CD14-positive monocyte (primary cell): ENCODE measurements at regions not wholly inside any gene's neighbourhood (a gene's known extent, or its start where the extent isn't known, plus 50 kb on each side); places are given as distances from the start of the nearest gene placed in this dataset.
A peak's percentile ranks its signal among the peaks of the same experiment; 100 is the strongest.

ENCODE experiments used
- DNase-seq, 3 donors: peaks; one replicate each; pipeline ENCODE4 v3.0.0-alpha.2; 2011 to 2022
- H2AFZ ChIP-seq: 2 replicates; pipeline ENCODE4 v1.6.0; 2012; ENCODE audit warnings: mild to moderate bottlenecking, low read depth, low read length, inconsistent platforms; ENCODE audit not compliant: insufficient read depth, poor library complexity, severe bottlenecking
- H3K27ac ChIP-seq, 2 donors: 1 replicate in 1 of 2; 2 replicates in 1 of 2; pipeline ENCODE4 v1.5.1; 2012 to 2013; ENCODE audit warnings: low read length in 2 of 2, control low read depth in 1 of 2, inconsistent platforms in 1 of 2, low read depth in 1 of 2, mild to moderate bottlenecking in 1 of 2
- H3K27me3 ChIP-seq, 2 donors: one replicate each; pipeline versions ENCODE4 v1.6.0 to v1.6.1; 2011 to 2013; ENCODE audit warnings: low read length in 2 of 2; ENCODE audit not compliant: control insufficient read depth in 2 of 2, insufficient read depth in 2 of 2
- H3K36me3 ChIP-seq, 2 donors: replicated peaks in 1 of 2; 1 replicate in 1 of 2; 2 replicates in 1 of 2; pipeline versions ENCODE4 v1.5.1 to v1.6.1; 2012 to 2013; ENCODE audit warnings: low read length in 2 of 2, control low read depth in 1 of 2, inconsistent platforms in 1 of 2, mild to moderate bottlenecking in 1 of 2; ENCODE audit not compliant: insufficient read depth in 2 of 2, control insufficient read depth in 1 of 2
- H3K4me1 ChIP-seq, 2 donors: 1 replicate in 1 of 2; 2 replicates in 1 of 2; pipeline versions ENCODE4 v1.5.1 to v1.6.1; 2012 to 2013; ENCODE audit warnings: low read length in 2 of 2, control low read depth in 1 of 2, inconsistent platforms in 1 of 2, mild to moderate bottlenecking in 1 of 2, moderate library complexity in 1 of 2; ENCODE audit not compliant: insufficient read depth in 2 of 2, control insufficient read depth in 1 of 2
- H3K4me2 ChIP-seq: replicated peaks from 2 replicates; pipeline ENCODE3; 2012; ENCODE audit warnings: low read length, moderate library complexity, mild to moderate bottlenecking; ENCODE audit not compliant: poor library complexity, severe bottlenecking; ENCODE audit errors: extremely low read depth
- H3K4me3 ChIP-seq, 3 experiments: fragments of 200-600 bp in 1 of 3; sonication (generic) in 1 of 3; replicated peaks in 1 of 3; 1 replicate in 2 of 3; 2 replicates in 1 of 3; pipeline ENCODE4 v1.5.1; 2011 to 2013; ENCODE audit warnings: low read length in 3 of 3, mild to moderate bottlenecking in 3 of 3, control low read depth in 2 of 3, low read depth in 2 of 3, inconsistent platforms in 1 of 3, moderate library complexity in 1 of 3
- H3K79me2 ChIP-seq: 2 replicates; pipeline ENCODE4 v1.6.0; 2012; ENCODE audit warnings: mild to moderate bottlenecking, control low read depth, inconsistent platforms, low read length, moderate library complexity; ENCODE audit not compliant: insufficient read depth
- H3K9ac ChIP-seq: 2 replicates; pipeline ENCODE4 v1.6.0; 2017; ENCODE audit warnings: low read length, mild to moderate bottlenecking; ENCODE audit not compliant: insufficient read depth, poor library complexity, severe bottlenecking
- H3K9me3 ChIP-seq, 2 donors: replicated peaks in 1 of 2; 1 replicate in 1 of 2; 2 replicates in 1 of 2; pipeline versions ENCODE4 v1.5.1 to v1.6.1; 2012 to 2013; ENCODE audit warnings: low read length in 2 of 2, control low read depth in 1 of 2; ENCODE audit not compliant: control insufficient read depth in 1 of 2, insufficient read depth in 1 of 2
- H4K20me1 ChIP-seq: 2 replicates; pipeline ENCODE4 v1.6.0; 2012; ENCODE audit warnings: mild to moderate bottlenecking, low read length, control low read depth, moderate library complexity; ENCODE audit not compliant: insufficient read depth
- H3K27ac Mint-ChIP-seq, 7 donors: one replicate each; pipeline ENCODE4 v1.8.0; 2020; ENCODE audit warnings: mild to moderate bottlenecking in 7 of 7, mixed read lengths in 7 of 7, moderate library complexity in 6 of 7, inconsistent platforms in 2 of 7
- H3K27me3 Mint-ChIP-seq, 3 donors: one replicate each; pipeline ENCODE4 v1.8.0; 2021 to 2022; ENCODE audit warnings: low read depth in 3 of 3, mild to moderate bottlenecking in 3 of 3, mixed read lengths in 3 of 3, moderate library complexity in 3 of 3, inconsistent platforms in 1 of 3
- H3K36me3 Mint-ChIP-seq, 2 donors: one replicate each; pipeline ENCODE4 v1.8.0; 2020; ENCODE audit warnings: mixed read lengths in 2 of 2, inconsistent platforms in 1 of 2, mild to moderate bottlenecking in 1 of 2
- H3K4me1 Mint-ChIP-seq: one replicate; pipeline ENCODE4 v1.8.0; 2020; ENCODE audit warnings: mild to moderate bottlenecking, mixed read lengths
- H3K4me3 Mint-ChIP-seq, 2 donors: one replicate each; pipeline ENCODE4 v1.8.0; 2020; ENCODE audit warnings: mild to moderate bottlenecking in 2 of 2, mixed read lengths in 2 of 2, moderate library complexity in 1 of 2
- H3K9me3 Mint-ChIP-seq, 7 donors: one replicate each; pipeline ENCODE4 v1.8.0; 2020 to 2022; ENCODE audit warnings: mixed read lengths in 7 of 7, mild to moderate bottlenecking in 6 of 7, moderate library complexity in 6 of 7, inconsistent platforms in 2 of 7
- CTCF ChIP-seq: fragments of 200-600 bp; IDR thresholded peaks from one replicate; pipeline ENCODE4 v1.8.0; 2022; ENCODE audit warnings: antibody characterized with exemption, mild to moderate bottlenecking
- WGBS: methylation state at CpG from one replicate; pipeline ENCODE4 v1.1.5; 2013; ENCODE audit warnings: missing lambda C conversion rate; ENCODE audit not compliant: insufficient coverage; 5-methylcytosine and 5-hydroxymethylcytosine counted together
- intact Hi-C, 2 donors: fragments of 100-400 bp; cut with micrococcal nuclease; formaldehyde crosslinking; loops; one replicate each; pipeline versions ENCODE4 v1.15.0 to v1.15.1; 2023

GRCh38 chr18:25895518-25895917 lies 194.9 kb downstream of the SS18 start:
- H3K27me3 ChIP-seq: no peaks in the 10 kb centered on the region
- WGBS: 100% methylated on average over 2 of the region's 3 CpGs
- Mint-ChIP-seq H3K36me3 (no peaks in the 10 kb centered on the region), H3K27ac (no peak overlapping the region), H3K4me1 (no peaks in the 10 kb centered on the region), H3K9me3 (no peaks in the 10 kb centered on the region), H3K4me3 (no peak overlapping the region), H3K27me3 (peaks cover 0 to 1% (median 0%) of the 10 kb centered on the region in 3 donors)
- H3K79me2 ChIP-seq: no peaks in the 10 kb centered on the region
- DNase-seq: no peak
- no peak overlapping the region for H3K4me3 ChIP-seq
- H3K36me3 ChIP-seq: no peaks in the 10 kb centered on the region
- no peaks in the 10 kb centered on the region for H3K9me3 ChIP-seq
- H2AFZ ChIP-seq: no peak overlapping the region
- no peak for TF ChIP-seq CTCF
- intact Hi-C loops: no loop called here
- H3K9ac ChIP-seq: no peak overlapping the region
- H3K27ac ChIP-seq: no peak overlapping the region
- no peaks in the 10 kb centered on the region for H3K4me1 ChIP-seq
- no peak overlapping the region for H3K4me2 ChIP-seq
- no peaks in the 10 kb centered on the region for H4K20me1 ChIP-seq

GRCh38 chr18:25886283-25886682 lies 204.1 kb downstream of the SS18 start:
- DNase-seq: no peak
- Histone ChIP-seq H2AFZ (no peak overlapping the region), H3K79me2 (no peaks in the 10 kb centered on the region), H3K4me3 (no peak overlapping the region), H3K9me3 (peaks cover 0 to 14% of the 10 kb centered on the region in 2 donors), H3K27me3 (no peaks in the 10 kb centered on the region), H3K4me2 (no peak overlapping the region), H3K36me3 (no peaks in the 10 kb centered on the region), H3K27ac (no peak overlapping the region), H3K4me1 (no peaks in the 10 kb centered on the region), H3K9ac (no peak overlapping the region), H4K20me1 (no peaks in the 10 kb centered on the region)
- Mint-ChIP-seq H3K27me3 (peaks cover 0 to 3% (median 3%) of the 10 kb centered on the region in 3 donors), H3K4me3 (no peak overlapping the region), H3K4me1 (no peaks in the 10 kb centered on the region), H3K9me3 (peaks cover 6 to 19% (median 13%) of the 10 kb centered on the region in 7 donors), H3K36me3 (no peaks in the 10 kb centered on the region), H3K27ac (peak overlapping the region in 1 of 7 donors; percentile 24)
- intact Hi-C loops: no loop called here
- no peak for TF ChIP-seq CTCF
